ENCODE measurements at regions not wholly inside any gene's neighbourhood (a gene's known extent, or its start where the extent isn't known, plus 50 kb on each side); places are given as distances from the start of the nearest gene placed in this dataset.
A peak's percentile ranks its signal among the peaks of the same experiment; 100 is the strongest.

DNA sequence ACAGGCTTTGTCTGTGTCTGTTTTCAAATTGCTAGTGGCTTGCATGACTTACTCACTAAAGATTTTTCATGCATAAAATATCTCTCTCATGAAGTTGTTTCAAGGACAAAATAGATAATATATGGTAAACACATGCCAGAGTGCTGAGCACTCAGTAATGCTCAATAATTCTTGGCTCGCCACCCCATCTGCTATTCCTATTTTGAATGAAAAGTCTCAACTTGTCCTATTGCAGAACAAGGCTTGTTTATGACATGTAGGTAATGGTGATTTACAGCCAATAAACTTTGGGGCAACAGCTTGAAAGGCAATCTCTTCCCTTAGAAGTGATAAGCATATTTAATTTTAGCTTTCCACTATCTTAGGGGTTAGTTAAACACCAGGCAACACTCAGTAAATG, 789.0 kb upstream of the ROBO1 start:
- TF ChIP-seq, protein P1, sequence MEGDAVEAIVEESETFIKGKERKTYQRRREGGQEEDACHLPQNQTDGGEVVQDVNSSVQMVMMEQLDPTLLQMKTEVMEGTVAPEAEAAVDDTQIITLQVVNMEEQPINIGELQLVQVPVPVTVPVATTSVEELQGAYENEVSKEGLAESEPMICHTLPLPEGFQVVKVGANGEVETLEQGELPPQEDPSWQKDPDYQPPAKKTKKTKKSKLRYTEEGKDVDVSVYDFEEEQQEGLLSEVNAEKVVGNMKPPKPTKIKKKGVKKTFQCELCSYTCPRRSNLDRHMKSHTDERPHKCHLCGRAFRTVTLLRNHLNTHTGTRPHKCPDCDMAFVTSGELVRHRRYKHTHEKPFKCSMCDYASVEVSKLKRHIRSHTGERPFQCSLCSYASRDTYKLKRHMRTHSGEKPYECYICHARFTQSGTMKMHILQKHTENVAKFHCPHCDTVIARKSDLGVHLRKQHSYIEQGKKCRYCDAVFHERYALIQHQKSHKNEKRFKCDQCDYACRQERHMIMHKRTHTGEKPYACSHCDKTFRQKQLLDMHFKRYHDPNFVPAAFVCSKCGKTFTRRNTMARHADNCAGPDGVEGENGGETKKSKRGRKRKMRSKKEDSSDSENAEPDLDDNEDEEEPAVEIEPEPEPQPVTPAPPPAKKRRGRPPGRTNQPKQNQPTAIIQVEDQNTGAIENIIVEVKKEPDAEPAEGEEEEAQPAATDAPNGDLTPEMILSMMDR (IDR thresholded peaks at IDR 0.05; ENCODE audit: unreplicated experiment in 3 of 3): no peak
- H3K4me1 Mint-ChIP-seq: peaks cover 9% of the 10 kb centered on the region
- H3K27me3 Mint-ChIP-seq (ENCODE audit: low read depth): no peaks in the 10 kb centered on the region
- peaks cover 10% of the 10 kb centered on the region for H3K9me3 Mint-ChIP-seq
- no peak overlapping the region for H3K4me3 Mint-ChIP-seq
- H3K36me3 Mint-ChIP-seq (ENCODE audit: low read depth): no peaks in the 10 kb centered on the region
- no peak overlapping the region for H3K27ac Mint-ChIP-seq

DNA sequence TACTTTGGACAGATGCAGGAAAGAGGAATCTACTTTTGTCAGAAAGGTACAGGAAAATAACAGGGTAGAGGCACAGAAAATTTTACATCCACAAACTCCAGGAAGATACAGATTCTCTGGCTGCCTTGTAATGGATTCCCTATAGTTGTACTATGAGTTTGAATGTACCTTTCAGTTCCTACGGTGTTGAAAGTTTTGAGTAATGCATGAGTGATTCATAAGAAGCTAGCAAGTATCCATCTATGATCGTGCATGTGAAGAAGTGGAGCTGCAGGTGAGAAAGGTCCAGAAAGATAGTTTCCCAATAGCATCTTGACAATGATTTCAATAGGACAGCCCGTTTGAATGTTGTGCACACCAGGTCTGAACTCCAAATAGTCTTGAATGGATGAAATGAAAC, 786.5 kb upstream of the ROBO1 start:
- Mint-ChIP-seq H3K36me3 (ENCODE audit: low read depth) (no peaks in the 10 kb centered on the region), H3K27me3 (ENCODE audit: low read depth) (no peaks in the 10 kb centered on the region), H3K27ac (no peak overlapping the region), H3K4me1 (peaks cover 20% of the 10 kb centered on the region), H3K9me3 (peaks cover 6% of the 10 kb centered on the region), H3K4me3 (no peak overlapping the region)
- TF ChIP-seq, protein P1 (IDR thresholded peaks at IDR 0.05; ENCODE audit: unreplicated experiment in 3 of 3): no peak

DNA sequence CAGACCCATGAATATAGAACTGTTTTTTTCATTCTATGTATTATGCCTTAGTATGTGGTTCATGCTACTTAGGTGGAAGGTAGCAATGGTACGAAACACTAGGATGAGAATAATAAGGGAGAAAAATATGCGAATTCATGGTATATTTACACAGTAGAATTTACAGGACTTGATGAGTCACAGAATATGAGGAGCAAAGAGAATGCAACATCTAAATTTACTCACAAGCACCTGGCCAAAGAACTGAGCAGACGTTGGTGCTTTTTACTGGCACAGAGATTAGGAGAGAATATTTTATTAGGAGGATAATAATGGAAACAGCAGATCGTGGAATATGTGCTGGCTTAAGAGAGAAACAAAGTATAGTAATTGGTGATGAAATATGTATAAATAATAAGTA, 785.4 kb upstream of the ROBO1 start:
- TF ChIP-seq, protein P1 (IDR thresholded peaks at IDR 0.05; ENCODE audit: unreplicated experiment in 3 of 3): no peak
- H3K27ac Mint-ChIP-seq: no peak overlapping the region
- peaks cover 20% of the 10 kb centered on the region for H3K4me1 Mint-ChIP-seq
- no peak overlapping the region for H3K4me3 Mint-ChIP-seq
- peaks cover 2% of the 10 kb centered on the region for H3K9me3 Mint-ChIP-seq
- H3K27me3 Mint-ChIP-seq (ENCODE audit: low read depth): no peaks in the 10 kb centered on the region
- H3K36me3 Mint-ChIP-seq (ENCODE audit: low read depth): no peaks in the 10 kb centered on the region

DNA sequence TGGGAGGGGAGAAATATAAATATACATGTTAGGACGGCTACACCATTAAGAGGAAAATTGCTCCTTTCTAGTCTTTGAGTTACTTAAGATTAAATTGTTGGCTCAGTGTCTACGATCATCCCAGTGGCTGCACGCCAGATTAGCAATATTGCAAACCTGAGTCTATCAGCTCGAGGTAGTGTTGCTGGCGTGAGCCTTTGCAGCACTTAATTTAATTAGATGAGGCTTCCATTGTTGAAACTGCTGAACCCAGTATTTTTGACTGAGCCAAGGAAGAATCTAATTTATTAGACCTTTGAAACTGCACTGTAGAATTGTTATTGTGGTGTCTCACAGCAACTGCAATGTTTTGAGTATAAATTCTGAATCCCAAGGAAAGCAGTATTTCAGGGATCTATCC, 782.4 kb upstream of the ROBO1 start:
- H3K9me3 Mint-ChIP-seq: peaks cover 2% of the 10 kb centered on the region
- H3K4me1 Mint-ChIP-seq: peaks cover 11% of the 10 kb centered on the region
- no peaks in the 10 kb centered on the region for H3K27me3 Mint-ChIP-seq (ENCODE audit: low read depth)
- TF ChIP-seq, protein P1 (IDR thresholded peaks at IDR 0.05; ENCODE audit: unreplicated experiment in 3 of 3): no peak
- H3K27ac Mint-ChIP-seq: peak overlapping the region; percentile 4 to 83 (median 68)
- no peaks in the 10 kb centered on the region for H3K36me3 Mint-ChIP-seq (ENCODE audit: low read depth)
- H3K4me3 Mint-ChIP-seq: no peak overlapping the region

DNA sequence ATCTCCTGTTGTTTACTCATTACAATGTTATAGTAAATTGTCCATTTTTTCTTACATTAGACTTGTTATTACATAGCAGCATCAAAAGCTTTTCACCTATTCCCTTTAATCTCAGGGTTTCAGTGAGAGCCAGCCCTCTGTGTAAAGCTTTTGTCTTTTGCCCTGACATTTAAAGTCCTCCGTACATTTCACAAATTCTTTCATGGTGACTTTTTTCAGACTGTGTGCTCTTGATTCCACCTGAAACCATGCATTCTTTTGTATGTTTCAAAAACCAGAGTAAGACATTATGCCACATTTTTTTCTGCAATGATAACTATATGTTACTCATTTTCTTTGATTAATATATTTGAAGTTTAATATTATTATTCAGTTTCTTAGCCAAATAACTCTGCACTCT, 781.4 kb upstream of the ROBO1 start:
- no peaks in the 10 kb centered on the region for H3K27me3 Mint-ChIP-seq (ENCODE audit: low read depth)
- H3K4me3 Mint-ChIP-seq: no peak overlapping the region
- peaks cover 2% of the 10 kb centered on the region for H3K9me3 Mint-ChIP-seq
- no peak overlapping the region for H3K27ac Mint-ChIP-seq
- peaks cover 11% of the 10 kb centered on the region for H3K4me1 Mint-ChIP-seq
- TF ChIP-seq, protein P1 (IDR thresholded peaks at IDR 0.05; ENCODE audit: unreplicated experiment in 3 of 3): no peak
- H3K36me3 Mint-ChIP-seq (ENCODE audit: low read depth): no peaks in the 10 kb centered on the region

DNA sequence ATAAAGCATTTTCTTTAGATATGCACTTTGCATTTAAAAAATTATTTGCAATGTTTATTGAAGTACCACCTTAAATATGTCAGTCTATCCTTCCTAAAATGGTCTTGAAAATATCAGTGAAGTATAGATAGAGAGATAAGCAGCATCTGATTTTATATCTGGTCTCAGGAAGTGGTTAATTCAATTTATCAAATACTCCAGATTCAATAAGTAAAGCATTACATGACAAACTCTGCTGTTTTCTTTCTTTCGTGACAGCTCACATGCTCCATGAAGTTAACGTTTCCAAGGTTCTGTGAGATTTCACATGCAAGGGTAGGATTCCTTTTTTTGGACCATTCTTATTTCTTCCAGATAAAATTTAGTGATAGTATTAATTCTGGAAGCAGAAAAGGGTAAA, 775.4 kb upstream of the ROBO1 start:
- Mint-ChIP-seq H3K9me3 (no peaks in the 10 kb centered on the region), H3K27ac (no peak overlapping the region), H3K27me3 (ENCODE audit: low read depth) (no peaks in the 10 kb centered on the region), H3K4me1 (no peaks in the 10 kb centered on the region), H3K4me3 (no peak overlapping the region), H3K36me3 (ENCODE audit: low read depth) (no peaks in the 10 kb centered on the region)
- TF ChIP-seq, protein P1 (IDR thresholded peaks at IDR 0.05; ENCODE audit: unreplicated experiment in 3 of 3): no peak

All from nephron (organoid).